IMR-90 (cell line): ENCODE measurements at regions not wholly inside any gene's neighbourhood (a gene's known extent, or its start where the extent isn't known, plus 50 kb on each side); places are given as distances from the start of the nearest gene placed in this dataset.
A peak's percentile ranks its signal among the peaks of the same experiment; 100 is the strongest.

ENCODE experiments used
- ATAC-seq: fragments of 200-7000 bp; cut with Tn5 transposase; 2 replicates; pipeline ENCODE4 v1.9.1; 2020; ENCODE audit warnings: low read depth, mild to moderate bottlenecking, moderate library complexity
- BruUV-seq: library from RNA; stranded (reverse); fragments of 400-500 nt; replicated peaks from 2 replicates; lab custom pipeline; 2021; lab: Mats Ljungman, UMichigan
- CTCF ChIA-PET: fragments of 300-600 bp; formaldehyde crosslinking; extraction: SDS; loops from one replicate; lab custom pipeline; 2021; ENCODE audit warnings: antibody characterized with exemption; lab: Yijun Ruan, JAX
- POLR2A ChIA-PET: fragments of 300-600 bp; sonication (Branson Sonifier 250); formaldehyde crosslinking; loops from one replicate; lab custom pipeline; 2022; ENCODE audit warnings: antibody characterized with exemption; ENCODE audit not compliant: unreplicated experiment; lab: Charles Lee
- DNase-seq: peaks from one replicate; pipeline ENCODE4 v3.0.0; 2013
- H2AFZ ChIP-seq: replicated peaks from 2 replicates; pipeline ENCODE3; 2013; ENCODE audit warnings: low read length, mild to moderate bottlenecking; ENCODE audit not compliant: poor library complexity
- H2AK5ac ChIP-seq: 2 replicates; pipeline ENCODE4 v1.6.1; 2013; ENCODE audit warnings: low read depth, low read length, inconsistent platforms
- H2AK9ac ChIP-seq: replicated peaks from 2 replicates; pipeline ENCODE3; 2013; ENCODE audit warnings: mild to moderate bottlenecking, low read depth, low read length, moderate library complexity; ENCODE audit not compliant: poor library complexity
- H2BK120ac ChIP-seq: 2 replicates; pipeline ENCODE4 v1.6.1; 2013; ENCODE audit warnings: low read depth, low read length, inconsistent platforms
- H2BK15ac ChIP-seq: 3 replicates; pipeline ENCODE4 v1.6.1; 2013; ENCODE audit warnings: low read depth, low read length, inconsistent platforms
- H2BK20ac ChIP-seq: 2 replicates; pipeline ENCODE4 v1.6.1; 2013; ENCODE audit warnings: low read depth, mild to moderate bottlenecking, inconsistent platforms, low read length, moderate library complexity
- H2BK5ac ChIP-seq: 2 replicates; pipeline ENCODE4 v1.6.1; 2013; ENCODE audit warnings: mild to moderate bottlenecking, low read depth, low read length, inconsistent platforms; ENCODE audit not compliant: poor library complexity, severe bottlenecking
- H3K14ac ChIP-seq: replicated peaks from 2 replicates; pipeline ENCODE4 v1.6.1; 2013; ENCODE audit warnings: low read depth, low read length, inconsistent platforms
- H3K18ac ChIP-seq: 2 replicates; pipeline ENCODE4 v1.6.1; 2013; ENCODE audit warnings: low read depth, low read length, control low read depth
- H3K23ac ChIP-seq: 2 replicates; pipeline ENCODE4 v1.6.1; 2013; ENCODE audit warnings: low read depth, low read length, inconsistent platforms
- H3K27ac ChIP-seq: 2 replicates; pipeline ENCODE4 v1.5.1; 2013; ENCODE audit warnings: mild to moderate bottlenecking, control low read depth, low read length; ENCODE audit not compliant: insufficient read depth
- H3K27me3 ChIP-seq: 2 replicates; pipeline ENCODE4 v1.6.1; 2013; ENCODE audit warnings: low read length; ENCODE audit not compliant: control insufficient read depth, insufficient read depth
- H3K36me3 ChIP-seq: 2 replicates; pipeline ENCODE4 v1.6.1; 2013; ENCODE audit warnings: low read length, mixed read lengths; ENCODE audit not compliant: control insufficient read depth, insufficient read depth
- H3K4ac ChIP-seq: 2 replicates; pipeline ENCODE4 v1.6.1; 2013; ENCODE audit warnings: low read depth, low read length, inconsistent platforms
- H3K4me1 ChIP-seq: 2 replicates; pipeline ENCODE4 v1.6.1; 2013; ENCODE audit warnings: low read length, mixed read lengths; ENCODE audit not compliant: control insufficient read depth, insufficient read depth
- H3K4me2 ChIP-seq: 2 replicates; pipeline ENCODE4 v1.6.1; 2013; ENCODE audit warnings: low read depth, mild to moderate bottlenecking, control low read depth, low read length, moderate library complexity
- H3K4me3 ChIP-seq: 2 replicates; pipeline ENCODE4 v1.5.1; 2013; ENCODE audit warnings: low read depth, mild to moderate bottlenecking, control low read depth, low read length, moderate library complexity; ENCODE audit not compliant: insufficient read depth
- H3K56ac ChIP-seq: 2 replicates; pipeline ENCODE4 v1.6.1; 2013; ENCODE audit warnings: low read length, inconsistent platforms; ENCODE audit not compliant: insufficient read depth; ENCODE audit errors: extremely low read depth
- H3K79me1 ChIP-seq, 2 experiments: 2 replicates each; pipeline ENCODE4 v1.6.1; 2013; ENCODE audit warnings: low read length in 2 of 2, inconsistent platforms in 1 of 2, low read depth in 1 of 2
- H3K9ac ChIP-seq: 2 replicates; pipeline ENCODE4 v1.6.1; 2013; ENCODE audit warnings: low read depth, low read length, control low read depth
- H3K9me1 ChIP-seq: 2 replicates; pipeline ENCODE4 v1.6.1; 2013; ENCODE audit warnings: low read length, inconsistent platforms; ENCODE audit not compliant: insufficient read depth
- H3K9me3 ChIP-seq: 2 replicates; pipeline ENCODE4 v1.6.1; 2013; ENCODE audit warnings: low read length; ENCODE audit not compliant: control insufficient read depth, insufficient read depth
- H4K20me1 ChIP-seq: 2 replicates; pipeline ENCODE4 v1.6.1; 2013; ENCODE audit warnings: low read length, inconsistent platforms; ENCODE audit not compliant: insufficient read depth
- H4K5ac ChIP-seq: 2 replicates; pipeline ENCODE4 v1.6.1; 2013; ENCODE audit warnings: mild to moderate bottlenecking, low read depth, low read length, control low read depth
- H4K8ac ChIP-seq, 2 experiments: 2 replicates each; pipeline ENCODE4 v1.6.1; 2013; ENCODE audit warnings: low read depth in 2 of 2, low read length in 2 of 2, control low read depth in 1 of 2, inconsistent platforms in 1 of 2
- H4K91ac ChIP-seq: 2 replicates; pipeline ENCODE4 v1.6.1; 2013; ENCODE audit warnings: low read depth, low read length, inconsistent platforms; ENCODE audit not compliant: insufficient read depth
- CEBPB ChIP-seq: IDR thresholded peaks from 2 replicates; pipeline ENCODE4 v1.6.1; 2012; ENCODE audit warnings: low read depth, low read length, improper control_type of control experiment
- FOS ChIP-seq: fragments of 150-350 bp; IDR thresholded peaks from 2 replicates; pipeline ENCODE4 v1.6.1; 2016; ENCODE audit warnings: low read depth, low read length
- MAFK ChIP-seq: IDR thresholded peaks from 2 replicates; pipeline ENCODE4 v1.6.1; 2012; ENCODE audit warnings: low read depth, low read length, improper control_type of control experiment
- MAZ ChIP-seq: IDR thresholded peaks from 2 replicates; pipeline ENCODE4 v1.6.1; 2012; ENCODE audit warnings: low read depth, mild to moderate bottlenecking, low read length, improper control_type of control experiment, moderate library complexity, borderline replicate concordance
- MXI1 ChIP-seq: IDR thresholded peaks from 2 replicates; pipeline ENCODE4 v1.6.1; 2012; ENCODE audit warnings: low read depth, mild to moderate bottlenecking, low read length, moderate library complexity, borderline replicate concordance
- NFE2L2 ChIP-seq: fragments of 150-350 bp; IDR thresholded peaks from 2 replicates; pipeline ENCODE4 v1.6.1; 2016; ENCODE audit warnings: low read depth, mild to moderate bottlenecking, low read length
- POLR2A ChIP-seq: IDR thresholded peaks from 2 replicates; pipeline ENCODE4 v1.6.1; 2012; ENCODE audit warnings: mild to moderate bottlenecking, low read depth, low read length
- RAD21 ChIP-seq: IDR thresholded peaks from 2 replicates; pipeline ENCODE4 v1.6.1; 2012; ENCODE audit warnings: low read length, improper control_type of control experiment
- SMC3 ChIP-seq: fragments of 150-350 bp; IDR thresholded peaks from 2 replicates; pipeline ENCODE4 v1.6.1; 2016; ENCODE audit warnings: low read depth, mild to moderate bottlenecking, antibody characterized with exemption, low read length, moderate library complexity
- WGBS, 2 experiments: methylation state at CpG; one replicate each; pipeline versions ENCODE4 v1.1.5 to v1.1.7; 2013; ENCODE audit warnings: missing lambda C conversion rate in 2 of 2; ENCODE audit not compliant: insufficient read length in 1 of 2; ENCODE audit errors: extremely low coverage in 2 of 2; 5-methylcytosine and 5-hydroxymethylcytosine counted together
- dilution Hi-C: fragments of 300-500 bp; cut with HindIII; formaldehyde crosslinking; loops from one replicate; pipeline ENCODE4 v1.14.3; 2018; ENCODE audit warnings: low sequenced_read_pairs; ENCODE audit not compliant: unreplicated experiment
- in situ Hi-C: fragments of 300-500 bp; cut with MboI; formaldehyde crosslinking; loops from 3 replicates; pipeline ENCODE4 v1.14.3; 2019; ENCODE audit warnings: low sequenced_read_pairs, inconsistent platforms, mixed read lengths
- intact Hi-C: fragments of 100-400 bp; cut with micrococcal nuclease; formaldehyde crosslinking; loops from 2 replicates; pipeline ENCODE4 v1.10.0; 2022
- TF ChIP-seq, protein P1 (sequence below): fragments of 150-350 bp; IDR thresholded peaks from 2 replicates; pipeline ENCODE4 v1.6.1; 2016; ENCODE audit warnings: low read depth, mild to moderate bottlenecking, low read length, moderate library complexity, borderline replicate concordance
- TF ChIP-seq, protein P2 (sequence below): conservative IDR thresholded peaks from 2 replicates; pipeline ENCODE4 v1.5.1; 2012; ENCODE audit warnings: mild to moderate bottlenecking, low read depth, low read length, improper control_type of control experiment
- TF ChIP-seq, protein P3 (sequence below): fragments of 150-350 bp; IDR thresholded peaks from 2 replicates; pipeline ENCODE4 v1.6.1; 2017; ENCODE audit warnings: mild to moderate bottlenecking, antibody characterized with exemption, low read length, low read depth

DNA sequence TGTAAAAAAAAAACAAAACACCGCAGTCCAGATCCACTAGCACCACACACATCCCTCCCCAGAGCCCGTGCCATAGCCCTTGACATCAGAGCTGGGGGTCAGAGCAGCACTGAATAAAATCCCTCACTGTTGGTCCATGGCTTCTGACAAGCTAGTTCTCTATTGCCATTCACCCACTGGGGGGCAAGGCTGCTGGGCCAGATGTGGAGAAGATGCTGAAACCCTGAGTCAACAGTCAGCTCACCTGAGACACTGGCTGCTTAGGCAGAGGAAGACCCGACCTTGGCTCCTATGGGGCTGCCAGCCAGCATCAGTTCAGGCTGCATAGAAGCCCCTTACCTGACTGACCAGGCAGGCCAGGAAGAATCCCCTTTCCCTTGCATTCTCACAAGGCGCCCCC lies 228.2 kb downstream of the SOX9 start:
- Histone ChIP-seq H3K9me1 (0 out of 2 replicates have a peak, but pooled peaks cover 6% of the 10 kb centered on the region), H3K27ac (no peak overlapping the region), H4K91ac (no peak overlapping the region), H3K36me3 (no peaks in the 10 kb centered on the region), H3K9me3 (peaks cover 3% of the 10 kb centered on the region; the same call in 1 of the 2 replicates), H3K56ac (no peak overlapping the region), H3K27me3 (no peaks in the 10 kb centered on the region; the same call in 1 of the 2 replicates), H3K9ac (no peak overlapping the region), H2AK5ac (peak overlapping the region; percentile 53; the same call in 1 of the 2 replicates), H4K5ac (no peak overlapping the region), H2BK15ac (no peak overlapping the region; the same call in 2 of the 3 replicates), H2AK9ac (no peak overlapping the region), H3K79me1 (no peaks in the 10 kb centered on the region), H2BK20ac (no peak overlapping the region), H3K23ac (no peak overlapping the region), H2BK120ac (no peak overlapping the region), H3K4ac (no peak overlapping the region), H4K8ac (no peak overlapping the region), H3K14ac (no peak overlapping the region), H3K4me2 (no peak overlapping the region), H3K4me1 (no peaks in the 10 kb centered on the region), H2BK5ac (no peak overlapping the region), H3K18ac (no peak overlapping the region), H2AFZ (no peak overlapping the region), H3K4me3 (no peak overlapping the region), H4K20me1 (no peaks in the 10 kb centered on the region)
- ChIA-PET CTCF (no interaction called here), POLR2A (no interaction called here)
- ATAC-seq (no peak), DNase-seq (no peak)
- TF ChIP-seq NFE2L2 = no peak
- no peak for TF ChIP-seq SMC3
- no peak for TF ChIP-seq CEBPB
- no peak for TF ChIP-seq RAD21
- TF ChIP-seq POLR2A = no peak
- TF ChIP-seq FOS = no peak
- no peak for TF ChIP-seq MXI1
- TF ChIP-seq, protein P1, sequence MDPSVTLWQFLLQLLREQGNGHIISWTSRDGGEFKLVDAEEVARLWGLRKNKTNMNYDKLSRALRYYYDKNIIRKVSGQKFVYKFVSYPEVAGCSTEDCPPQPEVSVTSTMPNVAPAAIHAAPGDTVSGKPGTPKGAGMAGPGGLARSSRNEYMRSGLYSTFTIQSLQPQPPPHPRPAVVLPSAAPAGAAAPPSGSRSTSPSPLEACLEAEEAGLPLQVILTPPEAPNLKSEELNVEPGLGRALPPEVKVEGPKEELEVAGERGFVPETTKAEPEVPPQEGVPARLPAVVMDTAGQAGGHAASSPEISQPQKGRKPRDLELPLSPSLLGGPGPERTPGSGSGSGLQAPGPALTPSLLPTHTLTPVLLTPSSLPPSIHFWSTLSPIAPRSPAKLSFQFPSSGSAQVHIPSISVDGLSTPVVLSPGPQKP = no peak
- TF ChIP-seq MAZ = no peak
- TF ChIP-seq, protein P2, sequence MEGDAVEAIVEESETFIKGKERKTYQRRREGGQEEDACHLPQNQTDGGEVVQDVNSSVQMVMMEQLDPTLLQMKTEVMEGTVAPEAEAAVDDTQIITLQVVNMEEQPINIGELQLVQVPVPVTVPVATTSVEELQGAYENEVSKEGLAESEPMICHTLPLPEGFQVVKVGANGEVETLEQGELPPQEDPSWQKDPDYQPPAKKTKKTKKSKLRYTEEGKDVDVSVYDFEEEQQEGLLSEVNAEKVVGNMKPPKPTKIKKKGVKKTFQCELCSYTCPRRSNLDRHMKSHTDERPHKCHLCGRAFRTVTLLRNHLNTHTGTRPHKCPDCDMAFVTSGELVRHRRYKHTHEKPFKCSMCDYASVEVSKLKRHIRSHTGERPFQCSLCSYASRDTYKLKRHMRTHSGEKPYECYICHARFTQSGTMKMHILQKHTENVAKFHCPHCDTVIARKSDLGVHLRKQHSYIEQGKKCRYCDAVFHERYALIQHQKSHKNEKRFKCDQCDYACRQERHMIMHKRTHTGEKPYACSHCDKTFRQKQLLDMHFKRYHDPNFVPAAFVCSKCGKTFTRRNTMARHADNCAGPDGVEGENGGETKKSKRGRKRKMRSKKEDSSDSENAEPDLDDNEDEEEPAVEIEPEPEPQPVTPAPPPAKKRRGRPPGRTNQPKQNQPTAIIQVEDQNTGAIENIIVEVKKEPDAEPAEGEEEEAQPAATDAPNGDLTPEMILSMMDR = no peak
- TF ChIP-seq, protein P3, sequence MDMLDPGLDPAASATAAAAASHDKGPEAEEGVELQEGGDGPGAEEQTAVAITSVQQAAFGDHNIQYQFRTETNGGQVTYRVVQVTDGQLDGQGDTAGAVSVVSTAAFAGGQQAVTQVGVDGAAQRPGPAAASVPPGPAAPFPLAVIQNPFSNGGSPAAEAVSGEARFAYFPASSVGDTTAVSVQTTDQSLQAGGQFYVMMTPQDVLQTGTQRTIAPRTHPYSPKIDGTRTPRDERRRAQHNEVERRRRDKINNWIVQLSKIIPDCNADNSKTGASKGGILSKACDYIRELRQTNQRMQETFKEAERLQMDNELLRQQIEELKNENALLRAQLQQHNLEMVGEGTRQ = no peak
- TF ChIP-seq MAFK = no peak
- intact Hi-C loops (no loop called here), dilution Hi-C loops (no loop called here), in situ Hi-C loops (no loop called here)
- no CpG with 5 or more reads among the region's 4 CpGs for WGBS, 2 experiments
- BruUV-seq = no TSS peak
